Endodermal cell (in vitro differentiated cells): ENCODE measurements at regions not wholly inside any gene's neighbourhood (a gene's known extent, or its start where the extent isn't known, plus 50 kb on each side); places are given as distances from the start of the nearest gene placed in this dataset.
"Not testable (repeated sequence)": the region's sequence is repeated elsewhere in the genome, so short reads cannot be mapped to it uniquely, and the experiment has no call there.

Experiments
- DNase-seq: peaks from one replicate; pipeline ENCODE4 v3.0.0-alpha.2; 2017
- H3K27ac ChIP-seq: 2 replicates; pipeline ENCODE4 v1.5.1; 2013; ENCODE audit warnings: mild to moderate bottlenecking, low read depth, low read length, moderate library complexity
- H3K27me3 ChIP-seq: 2 replicates; pipeline ENCODE4 v1.6.1; 2013; ENCODE audit warnings: mild to moderate bottlenecking, low read length, moderate library complexity; ENCODE audit not compliant: insufficient read depth, control insufficient read depth, poor library complexity, severe bottlenecking
- H3K36me3 ChIP-seq: 2 replicates; pipeline ENCODE4 v1.7.0; 2013; ENCODE audit warnings: mild to moderate bottlenecking, low read length, moderate library complexity; ENCODE audit not compliant: control insufficient read depth, insufficient read depth
- H3K4me1 ChIP-seq: one replicate; pipeline ENCODE4 v1.7.0; 2013; ENCODE audit warnings: low read length; ENCODE audit not compliant: control insufficient read depth, insufficient read depth
- H3K4me3 ChIP-seq: 2 replicates; pipeline ENCODE4 v1.5.1; 2013; ENCODE audit warnings: mild to moderate bottlenecking, low read length, moderate library complexity
- H3K9ac ChIP-seq: 2 replicates; pipeline ENCODE4 v1.6.1; 2013; ENCODE audit warnings: mild to moderate bottlenecking, low read length, moderate library complexity; ENCODE audit not compliant: poor library complexity, severe bottlenecking; ENCODE audit errors: extremely low read depth
- H3K9me3 ChIP-seq: 2 replicates; pipeline ENCODE4 v1.6.1; 2013; ENCODE audit warnings: mild to moderate bottlenecking, low read length, moderate library complexity; ENCODE audit not compliant: control insufficient read depth
- H3K27ac Mint-ChIP-seq: 2 replicates; pipeline ENCODE4 v1.8.0; 2020; ENCODE audit warnings: mixed read lengths
- H3K27me3 Mint-ChIP-seq: 2 replicates; pipeline ENCODE4 v1.8.0; 2021; ENCODE audit warnings: mild to moderate bottlenecking, mixed read lengths; ENCODE audit not compliant: insufficient read depth
- H3K36me3 Mint-ChIP-seq: 2 replicates; pipeline ENCODE4 v1.8.0; 2020; ENCODE audit warnings: low read depth, mixed read lengths
- H3K4me1 Mint-ChIP-seq: 2 replicates; pipeline ENCODE4 v1.8.0; 2020; ENCODE audit warnings: mixed read lengths
- H3K4me3 Mint-ChIP-seq: 2 replicates; pipeline ENCODE4 v1.8.0; 2020; ENCODE audit warnings: mild to moderate bottlenecking, moderate library complexity, mixed read lengths
- H3K9me3 Mint-ChIP-seq: 2 replicates; pipeline ENCODE4 v1.8.0; 2020; ENCODE audit warnings: mild to moderate bottlenecking, mixed read lengths
- CTCF ChIP-seq: fragments of 200-600 bp; sonication (generic); conservative IDR thresholded peaks from 2 replicates; pipeline ENCODE4 v1.5.0; 2021; ENCODE audit warnings: antibody characterized with exemption, mild to moderate bottlenecking
- WGBS, 2 experiments: methylation state at CpG; one replicate each; pipeline versions ENCODE4 v1.1.5 to v1.1.7; 2013; ENCODE audit warnings: missing lambda C conversion rate in 2 of 2, mixed read lengths in 1 of 2; ENCODE audit not compliant: insufficient coverage in 1 of 2, insufficient read length in 1 of 2; 5-methylcytosine and 5-hydroxymethylcytosine counted together

- Histone ChIP-seq H3K27me3 (no peaks in the 10 kb centered on the region), H3K27ac (no peak overlapping the region), H3K4me1 (peaks cover 2% of the 10 kb centered on the region), H3K9me3 (peaks cover 4% of the 10 kb centered on the region), H3K36me3 (no peaks in the 10 kb centered on the region), H3K4me3 (no peak overlapping the region), H3K9ac (no peak overlapping the region)
- H3K27me3 Mint-ChIP-seq = no peaks in the 10 kb centered on the region
- no peaks in the 10 kb centered on the region for H3K36me3 Mint-ChIP-seq
- H3K9me3 Mint-ChIP-seq = peaks cover 1% of the 10 kb centered on the region
- H3K4me1 Mint-ChIP-seq = peaks cover 9% of the 10 kb centered on the region
- whole genome bisulfite sequencing, 2 experiments = 88% methylated on average over 2 of the region's 2 CpGs; no CpG with 5 or more reads in 1 of the 2 experiments
- H3K4me3 Mint-ChIP-seq = no peak overlapping the region
- DNase-seq = no peak
- TF ChIP-seq CTCF = no peak
- H3K27ac Mint-ChIP-seq = no peak overlapping the region
These were observed 370.7 kb downstream of the GPAT3 start for GRCh38 chr4:83906561-83906960.

GRCh38 chr4:83905952-83906351 is 370.0 kb downstream of the GPAT3 start:
- Histone ChIP-seq H3K27ac (no peak overlapping the region), H3K9ac (no peak overlapping the region), H3K4me1 (peaks cover 2% of the 10 kb centered on the region), H3K9me3 (peaks cover 4% of the 10 kb centered on the region), H3K4me3 (no peak overlapping the region), H3K36me3 (no peaks in the 10 kb centered on the region), H3K27me3 (no peaks in the 10 kb centered on the region)
- H3K27ac Mint-ChIP-seq = no peak overlapping the region
- H3K4me1 Mint-ChIP-seq = peaks cover 9% of the 10 kb centered on the region
- no peak overlapping the region for H3K4me3 Mint-ChIP-seq
- peak; percentile 80 for TF ChIP-seq CTCF
- H3K27me3 Mint-ChIP-seq = no peaks in the 10 kb centered on the region
- H3K36me3 Mint-ChIP-seq = no peaks in the 10 kb centered on the region
- peak; percentile 76 for DNase-seq
- H3K9me3 Mint-ChIP-seq = peaks cover 1% of the 10 kb centered on the region

- H3K9ac ChIP-seq, H3K27ac Mint-ChIP-seq, H3K4me1 ChIP-seq, H3K4me3 ChIP-seq, H3K27me3 ChIP-seq, H3K9me3 Mint-ChIP-seq, H3K9me3 ChIP-seq, H3K36me3 Mint-ChIP-seq, H3K36me3 ChIP-seq, DNase-seq, H3K27ac ChIP-seq, H3K4me3 Mint-ChIP-seq, H3K27me3 Mint-ChIP-seq: not testable (repeated sequence)
- 89% methylated on average over 1 of the region's 1 CpG; no CpG with 5 or more reads in 1 of the 2 experiments for WGBS, 2 experiments
- H3K4me1 Mint-ChIP-seq = peaks cover 13% of the 10 kb centered on the region
These were observed 367.8 kb downstream of the GPAT3 start for GRCh38 chr4:83903740-83904139.

- 90 to 100% methylated on average over 1 of the region's 1 CpG for WGBS, 2 experiments
- no peaks in the 10 kb centered on the region for H3K36me3 Mint-ChIP-seq
- DNase-seq = no peak
These were observed 358.9 kb downstream of the GPAT3 start for GRCh38 chr4:83894831-83895230.

More at GRCh38 chr4:83894831-83895230, 358.9 kb downstream of the GPAT3 start:
- no peak overlapping the region for H3K4me3 ChIP-seq
- Mint-ChIP-seq H3K9me3 (no peaks in the 10 kb centered on the region), H3K4me1 (peaks cover 7% of the 10 kb centered on the region), H3K27me3 (no peaks in the 10 kb centered on the region), H3K4me3 (no peak overlapping the region), H3K27ac (no peak overlapping the region)
- no peaks in the 10 kb centered on the region for H3K9me3 ChIP-seq
- H3K4me1 ChIP-seq = no peaks in the 10 kb centered on the region
- no peak overlapping the region for H3K27ac ChIP-seq
- H3K36me3 ChIP-seq = no peaks in the 10 kb centered on the region
- no peak for TF ChIP-seq CTCF
- no peaks in the 10 kb centered on the region for H3K27me3 ChIP-seq
- H3K9ac ChIP-seq = no peak overlapping the region
